ES-I3 (cell line): ENCODE measurements at regions not wholly inside any gene's neighbourhood (a gene's known extent, or its start where the extent isn't known, plus 50 kb on each side); places are given as distances from the start of the nearest gene placed in this dataset.

Experiments
- H3K36me3 ChIP-seq: 2 replicates; pipeline ENCODE4 v1.6.1; 2013; ENCODE audit warnings: mild to moderate bottlenecking, low read length, control low read depth, moderate library complexity; ENCODE audit not compliant: insufficient read depth
- H3K4me1 ChIP-seq: 2 replicates; pipeline ENCODE4 v1.6.1; 2013; ENCODE audit warnings: mild to moderate bottlenecking, control low read depth, low read length; ENCODE audit not compliant: insufficient read depth
- H3K9ac ChIP-seq: 2 replicates; pipeline ENCODE4 v1.6.1; 2013; ENCODE audit warnings: low read depth, mild to moderate bottlenecking, low read length, moderate library complexity
- H3K9me3 ChIP-seq: 2 replicates; pipeline ENCODE4 v1.6.1; 2013; ENCODE audit warnings: mild to moderate bottlenecking, low read length, moderate library complexity; ENCODE audit not compliant: control insufficient read depth, insufficient read depth

GRCh38 chr11:116537709-116538108, 235.1 kb downstream of the BUD13 start:
- no peaks in the 10 kb centered on the region for H3K36me3 ChIP-seq
- no peaks in the 10 kb centered on the region for H3K9me3 ChIP-seq
- H3K4me1 ChIP-seq: 0 out of 2 replicates have a peak, but pooled peaks cover 4% of the 10 kb centered on the region
- H3K9ac ChIP-seq: no peak overlapping the region

- H3K9me3 ChIP-seq: no peaks in the 10 kb centered on the region
- no peak overlapping the region for H3K9ac ChIP-seq
- H3K4me1 ChIP-seq: 0 out of 2 replicates have a peak, but pooled peaks cover 4% of the 10 kb centered on the region
- H3K36me3 ChIP-seq: no peaks in the 10 kb centered on the region
These were observed 235.7 kb downstream of the BUD13 start for GRCh38 chr11:116537121-116537520.

- Histone ChIP-seq H3K9ac (no peak overlapping the region), H3K9me3 (no peaks in the 10 kb centered on the region)
These were observed 236.4 kb downstream of the BUD13 start for GRCh38 chr11:116536416-116536815.

GRCh38 chr11:116535994-116536393, 236.8 kb downstream of the BUD13 start:
- H3K4me1 ChIP-seq: 0 out of 2 replicates have a peak, but pooled peaks cover 4% of the 10 kb centered on the region
- H3K9me3 ChIP-seq: no peaks in the 10 kb centered on the region
- no peak overlapping the region for H3K9ac ChIP-seq
- H3K36me3 ChIP-seq: no peaks in the 10 kb centered on the region

More at GRCh38 chr11:116536416-116536815, 236.4 kb downstream of the BUD13 start:
- 0 out of 2 replicates have a peak, but pooled peaks cover 4% of the 10 kb centered on the region for H3K4me1 ChIP-seq
- no peaks in the 10 kb centered on the region for H3K36me3 ChIP-seq

GRCh38 chr11:116535120-116535519, 237.7 kb downstream of the BUD13 start:
- Histone ChIP-seq H3K9me3 (no peaks in the 10 kb centered on the region), H3K9ac (no peak overlapping the region), H3K4me1 (0 out of 2 replicates have a peak, but pooled peaks cover 4% of the 10 kb centered on the region)

GRCh38 chr11:116534270-116534975, 238.4 kb downstream of the BUD13 start:
- H3K9ac ChIP-seq: no peak overlapping the region
- H3K4me1 ChIP-seq: 0 out of 2 replicates have a peak, but pooled peaks cover 4% of the 10 kb centered on the region
- no peaks in the 10 kb centered on the region for H3K36me3 ChIP-seq
- no peaks in the 10 kb centered on the region for H3K9me3 ChIP-seq

More at GRCh38 chr11:116535120-116535519, 237.7 kb downstream of the BUD13 start:
- no peaks in the 10 kb centered on the region for H3K36me3 ChIP-seq

- H3K9me3 ChIP-seq: no peaks in the 10 kb centered on the region
- H3K4me1 ChIP-seq: 0 out of 2 replicates have a peak, but pooled peaks cover 4% of the 10 kb centered on the region
- H3K9ac ChIP-seq: no peak overlapping the region
- no peaks in the 10 kb centered on the region for H3K36me3 ChIP-seq
These were observed 239.5 kb downstream of the BUD13 start for GRCh38 chr11:116533186-116533825.

- H3K9me3 ChIP-seq: no peaks in the 10 kb centered on the region
- H3K9ac ChIP-seq: no peak overlapping the region
- H3K36me3 ChIP-seq: no peaks in the 10 kb centered on the region
- 0 out of 2 replicates have a peak, but pooled peaks cover 4% of the 10 kb centered on the region for H3K4me1 ChIP-seq
These were observed 240.7 kb downstream of the BUD13 start for GRCh38 chr11:116532066-116532465.

- Histone ChIP-seq H3K36me3 (no peaks in the 10 kb centered on the region), H3K4me1 (0 out of 2 replicates have a peak, but pooled peaks cover 4% of the 10 kb centered on the region), H3K9me3 (no peaks in the 10 kb centered on the region), H3K9ac (no peak overlapping the region)
These were observed 242.1 kb downstream of the BUD13 start for GRCh38 chr11:116530705-116531104.

GRCh38 chr11:116529271-116529670, 243.5 kb downstream of the BUD13 start:
- 0 out of 2 replicates have a peak, but pooled peaks cover 4% of the 10 kb centered on the region for H3K4me1 ChIP-seq
- no peak overlapping the region for H3K9ac ChIP-seq
- no peaks in the 10 kb centered on the region for H3K9me3 ChIP-seq
- no peaks in the 10 kb centered on the region for H3K36me3 ChIP-seq

GRCh38 chr11:116527180-116527991, 245.4 kb downstream of the BUD13 start:
- Histone ChIP-seq H3K9me3 (no peaks in the 10 kb centered on the region), H3K36me3 (no peaks in the 10 kb centered on the region), H3K4me1 (no peaks in the 10 kb centered on the region), H3K9ac (no peak overlapping the region)

- Histone ChIP-seq H3K4me1 (no peaks in the 10 kb centered on the region), H3K9ac (no peak overlapping the region), H3K9me3 (no peaks in the 10 kb centered on the region), H3K36me3 (no peaks in the 10 kb centered on the region)
These were observed 246.8 kb downstream of the BUD13 start for GRCh38 chr11:116525961-116526495.

GRCh38 chr11:116519499-116519898, 253.3 kb downstream of the BUD13 start:
- Histone ChIP-seq H3K36me3 (no peaks in the 10 kb centered on the region), H3K9ac (no peak overlapping the region)

GRCh38 chr11:116518141-116518540, 254.6 kb downstream of the BUD13 start:
- no peaks in the 10 kb centered on the region for H3K36me3 ChIP-seq
- no peaks in the 10 kb centered on the region for H3K9me3 ChIP-seq
- H3K9ac ChIP-seq: no peak overlapping the region
- no peaks in the 10 kb centered on the region for H3K4me1 ChIP-seq

More at GRCh38 chr11:116519499-116519898, 253.3 kb downstream of the BUD13 start:
- Histone ChIP-seq H3K4me1 (no peaks in the 10 kb centered on the region), H3K9me3 (no peaks in the 10 kb centered on the region)
